ENCODE measurements at regions not wholly inside any gene's neighbourhood (a gene's known extent, or its start where the extent isn't known, plus 50 kb on each side); places are given as distances from the start of the nearest gene placed in this dataset.
"Not testable (repeated sequence)": the region's sequence is repeated elsewhere in the genome, so short reads cannot be mapped to it uniquely, and the experiment has no call there.

GRCh38 chr9:79409182-79409823, 162.5 kb upstream of the TLE4 start:
- H3K27ac ChIP-seq = no peak overlapping the region
- TF ChIP-seq, protein P1, sequence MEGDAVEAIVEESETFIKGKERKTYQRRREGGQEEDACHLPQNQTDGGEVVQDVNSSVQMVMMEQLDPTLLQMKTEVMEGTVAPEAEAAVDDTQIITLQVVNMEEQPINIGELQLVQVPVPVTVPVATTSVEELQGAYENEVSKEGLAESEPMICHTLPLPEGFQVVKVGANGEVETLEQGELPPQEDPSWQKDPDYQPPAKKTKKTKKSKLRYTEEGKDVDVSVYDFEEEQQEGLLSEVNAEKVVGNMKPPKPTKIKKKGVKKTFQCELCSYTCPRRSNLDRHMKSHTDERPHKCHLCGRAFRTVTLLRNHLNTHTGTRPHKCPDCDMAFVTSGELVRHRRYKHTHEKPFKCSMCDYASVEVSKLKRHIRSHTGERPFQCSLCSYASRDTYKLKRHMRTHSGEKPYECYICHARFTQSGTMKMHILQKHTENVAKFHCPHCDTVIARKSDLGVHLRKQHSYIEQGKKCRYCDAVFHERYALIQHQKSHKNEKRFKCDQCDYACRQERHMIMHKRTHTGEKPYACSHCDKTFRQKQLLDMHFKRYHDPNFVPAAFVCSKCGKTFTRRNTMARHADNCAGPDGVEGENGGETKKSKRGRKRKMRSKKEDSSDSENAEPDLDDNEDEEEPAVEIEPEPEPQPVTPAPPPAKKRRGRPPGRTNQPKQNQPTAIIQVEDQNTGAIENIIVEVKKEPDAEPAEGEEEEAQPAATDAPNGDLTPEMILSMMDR (IDR thresholded peaks at IDR 0.05) = no peak
- no peak for TF ChIP-seq ZFX (IDR thresholded peaks at IDR 0.05; ENCODE audit: borderline replicate concordance)

- no peak for TF ChIP-seq ZFX (IDR thresholded peaks at IDR 0.05; ENCODE audit: borderline replicate concordance)
- TF ChIP-seq, protein P1 (IDR thresholded peaks at IDR 0.05) = no peak
- H3K27ac ChIP-seq = no peak overlapping the region
These were observed 145.9 kb upstream of the TLE4 start for GRCh38 chr9:79425840-79426239.

DNA sequence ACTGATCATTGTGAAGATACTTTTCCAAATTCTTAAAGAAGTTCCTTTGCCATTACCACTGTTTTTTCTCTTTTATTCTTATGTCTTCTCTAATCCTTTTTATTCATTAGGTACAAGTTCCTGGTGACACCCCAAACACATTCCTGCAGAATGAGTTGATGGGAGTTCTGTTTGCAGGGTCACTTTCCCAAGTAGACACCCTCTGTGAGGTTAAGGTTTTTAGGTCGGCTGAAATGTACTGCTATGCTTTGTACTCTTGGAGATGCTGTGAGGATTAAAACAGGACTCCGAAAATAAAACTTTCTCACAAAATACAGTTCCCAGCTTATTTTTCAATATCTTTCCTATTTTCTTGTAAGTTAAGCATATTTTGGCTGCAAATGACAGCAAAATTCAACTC, 143.3 kb upstream of the TLE4 start:
- TF ChIP-seq, protein P1 (IDR thresholded peaks at IDR 0.05) = no peak
- H3K27ac ChIP-seq = no peak overlapping the region

- no peak overlapping the region for H3K27ac ChIP-seq
These were observed 141.1 kb upstream of the TLE4 start for GRCh38 chr9:79430619-79431018.

DNA sequence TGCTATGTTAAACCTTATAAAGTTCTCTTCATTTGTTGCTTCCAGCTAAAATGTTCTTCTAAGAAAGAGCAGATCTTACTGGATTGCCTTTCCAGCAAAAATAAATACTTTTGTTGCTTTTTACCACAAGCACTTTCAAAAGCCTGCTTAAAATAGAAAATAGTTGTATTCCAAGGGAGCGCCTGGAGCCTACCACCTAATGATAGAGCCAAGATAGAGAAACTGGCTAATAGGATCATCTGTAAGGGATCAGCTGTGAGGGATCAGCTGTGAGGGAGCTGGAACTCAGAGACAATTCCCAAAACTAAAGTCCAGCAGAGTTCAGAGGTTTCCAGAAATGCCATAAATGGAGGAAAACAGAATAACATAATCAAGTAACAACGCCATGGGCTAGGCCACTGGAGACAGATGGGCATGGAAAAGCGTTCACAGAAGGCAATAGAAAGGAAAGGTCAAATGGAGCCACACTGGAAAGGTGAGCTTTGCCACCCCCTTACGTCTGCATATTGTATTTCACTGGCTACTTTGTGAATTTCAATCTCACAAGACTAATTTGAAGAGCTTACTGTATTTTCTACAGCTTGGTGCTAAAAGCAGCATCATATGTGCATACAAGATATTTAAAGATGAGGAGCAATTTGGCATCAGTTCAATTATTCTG, 140.6 kb upstream of the TLE4 start:
- TF ChIP-seq, protein P1 (IDR thresholded peaks at IDR 0.05) = no peak
- TF ChIP-seq ZFX (IDR thresholded peaks at IDR 0.05; ENCODE audit: borderline replicate concordance) = no peak

More at GRCh38 chr9:79430619-79431018, 141.1 kb upstream of the TLE4 start:
- TF ChIP-seq, protein P1 (IDR thresholded peaks at IDR 0.05) = no peak
- TF ChIP-seq ZFX (IDR thresholded peaks at IDR 0.05; ENCODE audit: borderline replicate concordance) = no peak

DNA sequence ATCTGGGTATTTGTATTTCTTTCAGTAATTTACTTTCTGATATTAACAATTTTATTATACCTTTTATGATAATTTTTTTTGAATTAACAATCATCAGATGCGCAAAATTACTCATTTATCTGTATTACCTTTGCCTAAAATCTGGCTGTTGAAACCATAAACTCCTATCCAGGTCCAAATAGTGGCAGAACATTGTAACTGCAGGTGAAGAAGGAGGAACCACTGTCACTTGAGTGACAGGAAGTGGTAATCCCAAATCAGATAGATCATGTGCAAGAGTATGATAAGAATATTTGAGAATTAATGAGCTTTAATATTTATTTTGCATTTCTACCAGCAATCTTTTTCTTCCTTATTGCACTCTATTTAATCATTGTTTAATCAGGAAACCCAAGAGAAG, 139.3 kb upstream of the TLE4 start:
- no peak overlapping the region for H3K27ac ChIP-seq
- TF ChIP-seq, protein P1 (IDR thresholded peaks at IDR 0.05) = no peak
- no peak for TF ChIP-seq ZFX (IDR thresholded peaks at IDR 0.05; ENCODE audit: borderline replicate concordance)

More for the DNA sequence above, 140.6 kb upstream of the TLE4 start:
- H3K27ac ChIP-seq = no peak overlapping the region

- no peak overlapping the region for H3K27ac ChIP-seq
- TF ChIP-seq ZFX (IDR thresholded peaks at IDR 0.05; ENCODE audit: borderline replicate concordance) = no peak
- TF ChIP-seq, protein P1 (IDR thresholded peaks at IDR 0.05) = no peak
These were observed 138.1 kb upstream of the TLE4 start for GRCh38 chr9:79433703-79434102.

DNA sequence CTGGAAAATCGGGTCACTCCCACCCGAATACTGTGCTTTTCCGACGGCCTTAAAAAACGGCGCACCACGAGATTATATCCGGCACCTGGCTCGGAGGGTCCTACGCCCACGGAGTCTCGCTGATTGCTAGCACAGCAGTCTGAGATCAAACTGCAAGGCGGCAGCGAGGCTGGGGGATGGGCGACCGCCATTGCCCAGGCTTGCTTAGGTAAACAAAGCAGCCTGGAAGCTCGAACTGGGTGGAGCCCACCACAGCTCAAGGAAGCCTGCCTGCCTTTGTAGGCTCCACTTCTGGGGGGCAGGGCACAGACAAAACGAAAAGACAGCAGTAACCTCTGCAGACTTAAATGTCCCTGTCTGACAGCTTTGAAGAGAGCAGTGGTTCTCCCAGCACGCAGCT, 132.5 kb upstream of the TLE4 start:
- not testable (repeated sequence) for H3K27ac ChIP-seq

All from 22Rv1 (cell line).